MCF 10A (cell line): ENCODE measurements at regions not wholly inside any gene's neighbourhood (a gene's known extent, or its start where the extent isn't known, plus 50 kb on each side); places are given as distances from the start of the nearest gene placed in this dataset.

ENCODE experiments used
- BruUV-seq: library from RNA; stranded (reverse); fragments of 400-500 nt; replicated peaks from 2 replicates; lab custom pipeline; 2021; lab: Mats Ljungman, UMichigan
- CTCF ChIA-PET: fragments of 300-600 bp; sonication (Branson Sonifier 250); formaldehyde crosslinking; extraction: SDS; loops from one replicate; lab custom pipeline; 2021; ENCODE audit warnings: antibody characterized with exemption, inconsistent platforms; lab: Yijun Ruan, JAX
- POLR2A ChIA-PET: fragments of 300-600, 350-650 bp; sonication (Branson Sonifier 250); formaldehyde crosslinking; extraction: SDS; loops from one replicate; lab custom pipeline; 2020; ENCODE audit warnings: antibody characterized with exemption, inconsistent platforms; lab: Yijun Ruan, JAX
- DNase-seq: peaks from one replicate; pipeline ENCODE4 v3.0.0-alpha.2; 2018; ENCODE audit not compliant: unreplicated experiment
- H3K27ac Mint-ChIP-seq: one replicate; pipeline ENCODE4 v1.8.0; 2022; ENCODE audit warnings: mild to moderate bottlenecking, low read depth, mixed read lengths; ENCODE audit not compliant: unreplicated experiment
- H3K27me3 Mint-ChIP-seq: one replicate; pipeline ENCODE4 v1.8.0; 2022; ENCODE audit warnings: mixed read lengths; ENCODE audit not compliant: insufficient read depth, unreplicated experiment
- H3K36me3 Mint-ChIP-seq: one replicate; pipeline ENCODE4 v1.8.0; 2022; ENCODE audit warnings: mild to moderate bottlenecking, moderate library complexity, mixed read lengths; ENCODE audit not compliant: insufficient read depth, unreplicated experiment
- H3K4me1 Mint-ChIP-seq: one replicate; pipeline ENCODE4 v1.8.0; 2022; ENCODE audit warnings: mixed read lengths; ENCODE audit not compliant: insufficient read depth, unreplicated experiment
- H3K4me3 Mint-ChIP-seq: one replicate; pipeline ENCODE4 v1.8.0; 2022; ENCODE audit warnings: mild to moderate bottlenecking, moderate library complexity, mixed read lengths; ENCODE audit not compliant: unreplicated experiment
- H3K9me3 Mint-ChIP-seq: one replicate; pipeline ENCODE4 v1.8.0; 2022; ENCODE audit warnings: mixed read lengths; ENCODE audit not compliant: unreplicated experiment
- intact Hi-C: fragments of 100-400 bp; cut with micrococcal nuclease; formaldehyde crosslinking; loops from 2 replicates; pipeline ENCODE4 v1.14.1; 2022
- TF ChIP-seq, protein P1 (sequence below): fragments of 200-600 bp; IDR thresholded peaks from one replicate; pipeline ENCODE4 v1.8.0; 2022; ENCODE audit warnings: antibody characterized with exemption, mild to moderate bottlenecking; ENCODE audit not compliant: unreplicated experiment

DNA sequence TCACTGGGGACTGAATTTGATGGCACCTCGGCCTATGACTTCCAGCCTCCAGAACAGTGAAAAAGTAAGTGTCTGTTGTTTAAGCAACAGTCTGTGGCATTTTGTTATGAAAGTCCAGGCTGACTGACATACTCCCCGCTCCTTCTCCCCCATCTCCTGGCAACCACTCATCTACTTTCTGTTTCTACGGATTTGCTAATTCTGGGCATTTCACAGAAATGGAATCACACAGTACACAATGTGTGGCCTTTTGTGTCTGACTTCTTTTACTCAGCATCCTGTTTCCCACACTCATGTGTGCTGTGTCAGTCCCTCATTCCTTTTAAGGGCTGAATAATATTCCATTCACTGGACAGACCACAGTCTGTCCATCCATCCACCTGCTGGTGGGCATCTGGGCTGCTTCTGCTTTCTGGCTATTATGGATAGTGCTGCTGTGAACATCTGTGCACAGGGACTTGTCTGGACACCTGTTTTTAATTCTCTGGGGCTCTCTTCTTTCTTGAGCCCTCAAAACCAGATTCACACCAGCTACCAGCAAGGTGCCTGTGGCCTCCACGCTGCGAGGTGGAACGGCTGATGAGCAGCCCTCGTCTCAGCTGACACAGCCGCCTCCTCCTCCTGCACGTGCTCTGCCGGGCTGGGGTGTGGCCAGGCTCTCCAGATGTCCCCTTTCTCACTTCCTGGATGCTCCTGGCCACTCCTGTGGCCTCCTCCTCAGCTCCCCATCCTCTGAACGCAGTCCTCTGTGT lies 333.1 kb downstream of the CTTN start:
- intact Hi-C loops: no loop called here
- ChIA-PET CTCF (no interaction called here), POLR2A (no interaction called here)
- TF ChIP-seq, protein P1, sequence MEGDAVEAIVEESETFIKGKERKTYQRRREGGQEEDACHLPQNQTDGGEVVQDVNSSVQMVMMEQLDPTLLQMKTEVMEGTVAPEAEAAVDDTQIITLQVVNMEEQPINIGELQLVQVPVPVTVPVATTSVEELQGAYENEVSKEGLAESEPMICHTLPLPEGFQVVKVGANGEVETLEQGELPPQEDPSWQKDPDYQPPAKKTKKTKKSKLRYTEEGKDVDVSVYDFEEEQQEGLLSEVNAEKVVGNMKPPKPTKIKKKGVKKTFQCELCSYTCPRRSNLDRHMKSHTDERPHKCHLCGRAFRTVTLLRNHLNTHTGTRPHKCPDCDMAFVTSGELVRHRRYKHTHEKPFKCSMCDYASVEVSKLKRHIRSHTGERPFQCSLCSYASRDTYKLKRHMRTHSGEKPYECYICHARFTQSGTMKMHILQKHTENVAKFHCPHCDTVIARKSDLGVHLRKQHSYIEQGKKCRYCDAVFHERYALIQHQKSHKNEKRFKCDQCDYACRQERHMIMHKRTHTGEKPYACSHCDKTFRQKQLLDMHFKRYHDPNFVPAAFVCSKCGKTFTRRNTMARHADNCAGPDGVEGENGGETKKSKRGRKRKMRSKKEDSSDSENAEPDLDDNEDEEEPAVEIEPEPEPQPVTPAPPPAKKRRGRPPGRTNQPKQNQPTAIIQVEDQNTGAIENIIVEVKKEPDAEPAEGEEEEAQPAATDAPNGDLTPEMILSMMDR: no peak
- H3K9me3 Mint-ChIP-seq: peaks cover 50% of the 10 kb centered on the region
- H3K36me3 Mint-ChIP-seq: no peaks in the 10 kb centered on the region
- no peak for DNase-seq
- no TSS peak for BruUV-seq
- no peak overlapping the region for H3K27ac Mint-ChIP-seq
- no peaks in the 10 kb centered on the region for H3K4me1 Mint-ChIP-seq
- no peak overlapping the region for H3K4me3 Mint-ChIP-seq
- no peaks in the 10 kb centered on the region for H3K27me3 Mint-ChIP-seq

DNA sequence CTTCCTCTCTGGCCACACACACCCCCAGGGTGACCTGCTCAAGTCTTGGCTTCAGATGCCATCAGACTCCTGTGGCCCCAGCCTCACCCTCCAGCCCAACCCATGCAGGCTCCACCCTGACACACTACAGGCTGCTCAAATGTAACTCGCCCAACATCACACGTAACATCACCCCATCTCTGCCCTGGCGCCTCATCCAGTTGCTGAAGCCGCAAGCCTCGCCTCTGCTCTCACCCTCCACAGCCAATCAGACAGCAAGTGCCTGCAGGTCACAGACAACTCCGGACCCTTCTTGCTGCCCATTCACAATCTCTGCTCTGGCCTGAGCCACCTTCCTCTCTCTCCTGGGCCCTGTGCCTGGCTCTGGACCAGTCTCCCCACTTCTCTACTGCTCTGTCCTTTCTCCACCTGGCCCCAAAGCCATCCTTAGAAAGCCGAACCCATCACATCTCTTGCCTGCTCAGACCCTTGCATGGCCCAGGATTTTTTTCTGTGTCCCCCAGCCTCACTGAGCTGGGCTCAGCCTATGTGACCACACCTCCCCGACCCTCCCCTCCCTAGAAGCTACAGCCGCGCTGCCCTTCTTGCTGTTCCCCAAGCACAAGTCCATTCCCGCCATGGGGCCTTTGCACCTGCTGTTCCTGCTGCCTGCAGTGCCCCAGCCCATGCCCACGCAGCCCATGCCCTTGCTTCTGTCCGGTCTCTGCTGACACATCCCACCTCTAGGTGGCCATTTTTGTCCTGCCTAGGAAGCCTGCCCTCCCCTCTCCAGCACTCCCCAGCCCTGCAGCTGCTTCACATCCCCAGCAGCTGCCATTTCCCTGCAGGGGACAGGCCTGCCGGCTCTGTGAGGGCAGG lies 333.9 kb downstream of the CTTN start:
- peaks cover 44% of the 10 kb centered on the region for H3K9me3 Mint-ChIP-seq
- ChIA-PET POLR2A (no interaction called here), CTCF (no interaction called here)
- no peaks in the 10 kb centered on the region for H3K4me1 Mint-ChIP-seq
- no peaks in the 10 kb centered on the region for H3K36me3 Mint-ChIP-seq
- intact Hi-C loops: no loop called here
- H3K27ac Mint-ChIP-seq: no peak overlapping the region
- TF ChIP-seq, protein P1: no peak
- H3K4me3 Mint-ChIP-seq: no peak overlapping the region
- H3K27me3 Mint-ChIP-seq: no peaks in the 10 kb centered on the region
- DNase-seq: no peak
- no TSS peak for BruUV-seq

DNA sequence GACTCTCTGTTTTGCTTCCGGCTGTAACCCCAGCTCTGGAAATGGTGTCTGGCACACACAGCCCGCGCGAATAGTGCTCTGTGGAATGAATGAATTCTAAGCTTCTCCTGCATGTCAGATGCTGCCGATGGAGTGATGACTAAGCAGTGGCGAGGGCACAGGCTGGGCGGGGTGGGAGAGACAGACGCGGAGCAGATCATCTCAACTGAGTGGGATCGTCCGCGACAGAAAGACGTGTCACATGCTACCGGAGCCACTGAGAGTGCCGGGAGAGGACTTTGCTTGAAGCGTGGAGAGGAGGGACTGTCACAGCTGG lies 334.5 kb downstream of the CTTN start:
- POLR2A ChIA-PET: no interaction called here
- no TSS peak for BruUV-seq
- no peak for DNase-seq

More for the DNA sequence above, 334.5 kb downstream of the CTTN start:
- CTCF ChIA-PET: no interaction called here
- intact Hi-C loops: no loop called here
- Mint-ChIP-seq H3K9me3 (peaks cover 44% of the 10 kb centered on the region), H3K4me3 (no peak overlapping the region), H3K27me3 (no peaks in the 10 kb centered on the region), H3K4me1 (no peaks in the 10 kb centered on the region), H3K27ac (no peak overlapping the region), H3K36me3 (no peaks in the 10 kb centered on the region)
- TF ChIP-seq, protein P1: no peak
